K562 (cell line): ENCODE measurements at regions not wholly inside any gene's neighbourhood (a gene's known extent, or its start where the extent isn't known, plus 50 kb on each side); places are given as distances from the start of the nearest gene placed in this dataset.

Experiments used
- ATAC-seq: fragments of 200-7000 bp; cut with Tn5 transposase; 3 replicates; pipeline ENCODE4 v1.9.1; 2020; ENCODE audit warnings: moderate library complexity
- BruUV-seq: library from RNA; stranded (reverse); fragments of 400-500 nt; replicated peaks from 2 replicates; lab custom pipeline; 2021; lab: Mats Ljungman, UMichigan
- CTCF ChIA-PET: fragments of 300-600 bp; formaldehyde crosslinking; extraction: SDS; loops from one replicate; lab custom pipeline; 2021; ENCODE audit warnings: low intra/inter-chr PET ratio; lab: Yijun Ruan, JAX
- POLR2A ChIA-PET: fragments of 300-600, 350-650 bp; sonication (Branson Sonifier 250); formaldehyde crosslinking; extraction: SDS; loops from one replicate; lab custom pipeline; 2021; ENCODE audit warnings: antibody characterized with exemption, inconsistent platforms; lab: Yijun Ruan, JAX
- DNase-seq, 4 experiments: peaks; one replicate each; pipeline versions ENCODE4 v3.0.0 to v3.0.0-alpha.2; 2011 to 2018; ENCODE audit warnings: low spot score in 3 of 4, mixed read lengths in 3 of 4; ENCODE audit errors: extremely low read depth in 1 of 4
- FAIRE-seq: peaks from 2 replicates; lab custom pipeline; 2011; peaks lifted over from hg19 to GRCh38; lab: Jason Lieb, UNC
- H2AFZ ChIP-seq: 2 replicates; pipeline ENCODE4 v1.6.0; 2011; ENCODE audit warnings: low read depth, low read length, control low read depth, inconsistent platforms
- H3K27ac ChIP-seq: fragments of 200-600 bp; 3 replicates; pipeline ENCODE4 v1.8.0; 2011; ENCODE audit warnings: low read depth, mild to moderate bottlenecking, control low read depth, inconsistent platforms, low read length, moderate library complexity, mixed read lengths; ENCODE audit errors: extremely low read depth
- H3K27me3 ChIP-seq, 2 experiments: fragments of 300-600 bp in 1 of 2; 2 replicates in 1 of 2; 3 replicates in 1 of 2; pipeline versions ENCODE4 v1.6.0 to v1.8.0; 2011; ENCODE audit warnings: inconsistent platforms in 2 of 2, low read length in 2 of 2, mild to moderate bottlenecking in 1 of 2, mixed read lengths in 1 of 2, moderate library complexity in 1 of 2; ENCODE audit not compliant: control insufficient read depth in 2 of 2, insufficient read depth in 2 of 2
- H3K36me3 ChIP-seq: fragments of 300-600 bp; 3 replicates; pipeline ENCODE4 v1.8.0; 2011; ENCODE audit warnings: mild to moderate bottlenecking, low read length, inconsistent platforms; ENCODE audit not compliant: control insufficient read depth, insufficient read depth
- H3K4me1 ChIP-seq, 2 experiments: fragments of 200-600 bp in 1 of 2; replicated peaks in 1 of 2; 2 replicates in 1 of 2; 3 replicates in 1 of 2; pipeline versions ENCODE4 v1.5.1 to v1.8.0; 2011; ENCODE audit warnings: inconsistent platforms in 2 of 2, low read length in 2 of 2, mild to moderate bottlenecking in 1 of 2, mixed read lengths in 1 of 2, moderate library complexity in 1 of 2; ENCODE audit not compliant: control insufficient read depth in 2 of 2, insufficient read depth in 2 of 2
- H3K4me2 ChIP-seq: 2 replicates; pipeline ENCODE4 v1.6.1; 2011; ENCODE audit warnings: low read length, control low read depth, inconsistent platforms, mixed read lengths; ENCODE audit not compliant: insufficient read depth
- H3K4me3 ChIP-seq: fragments of 200-600 bp; sonication (generic), shearing (Covaris generic); 2 replicates; pipeline ENCODE4 v1.5.1; 2016; ENCODE audit warnings: control low read depth, inconsistent platforms
- H3K79me2 ChIP-seq: fragments of 200-600 bp; 3 replicates; pipeline ENCODE4 v1.8.0; 2011; ENCODE audit warnings: low read length, inconsistent platforms; ENCODE audit not compliant: control insufficient read depth, insufficient read depth
- H3K9ac ChIP-seq, 2 experiments: 2 replicates each; pipeline versions ENCODE4 v1.6.0 to v1.6.1; 2011; ENCODE audit warnings: low read depth in 2 of 2, low read length in 2 of 2, control low read depth in 1 of 2, inconsistent platforms in 1 of 2, mild to moderate bottlenecking in 1 of 2, mixed read lengths in 1 of 2; ENCODE audit not compliant: insufficient read depth in 1 of 2
- H3K9me1 ChIP-seq: one replicate; pipeline ENCODE4 v1.6.0; 2011; ENCODE audit warnings: inconsistent platforms, mild to moderate bottlenecking, low read length, moderate library complexity; ENCODE audit not compliant: control insufficient read depth, insufficient read depth
- H3K9me3 ChIP-seq: replicated peaks from 2 replicates; pipeline ENCODE4 v1.5.1; 2011; ENCODE audit warnings: low read depth, low read length, inconsistent platforms; ENCODE audit not compliant: control insufficient read depth, insufficient read depth
- H4K20me1 ChIP-seq: replicated peaks from 2 replicates; pipeline ENCODE4 v1.6.1; 2011; ENCODE audit warnings: low read length, inconsistent platforms, mixed read lengths; ENCODE audit not compliant: control insufficient read depth, insufficient read depth
- ATF6 ChIP-seq: sonication (generic); formaldehyde crosslinking; IDR thresholded peaks from 2 replicates; pipeline ENCODE4 v1.4.0; 2020; ENCODE audit warnings: mild to moderate bottlenecking, missing genetic modification reagents
- BCL6 ChIP-seq: fragments of 250-450 bp; sonication (Bioruptor Pico); IDR thresholded peaks from 2 replicates; pipeline ENCODE4 v1.4.0; 2020
- CHD4 ChIP-seq: fragments of 200-600 bp; sonication (generic); IDR thresholded peaks from 3 replicates; pipeline ENCODE4 v1.6.1; 2012; ENCODE audit warnings: low read depth, mild to moderate bottlenecking, mixed read lengths, low read length, inconsistent platforms; ENCODE audit not compliant: insufficient read depth, insufficient replicate concordance, poor library complexity, severe bottlenecking
- CSDE1 ChIP-seq, 2 experiments: fragments of 450-650 bp; IDR thresholded peaks; 2 replicates each; pipeline ENCODE4 v1.6.1; 2016; ENCODE audit warnings: mild to moderate bottlenecking in 1 of 2
- GTF2B ChIP-seq: IDR thresholded peaks from 2 replicates; pipeline ENCODE4 v1.6.1; 2011; ENCODE audit not compliant: insufficient read length; ENCODE audit errors: extremely low read depth
- ILF3 ChIP-seq: fragments of 450-650 bp; IDR thresholded peaks from 2 replicates; pipeline ENCODE4 v1.6.1; 2018; ENCODE audit warnings: antibody characterized with exemption, mild to moderate bottlenecking, moderate library complexity, borderline replicate concordance
- JUNB ChIP-seq: fragments of 450-650 bp; formaldehyde crosslinking; conservative IDR thresholded peaks from 2 replicates; pipeline ENCODE4 v1.4.0; 2020; ENCODE audit warnings: mild to moderate bottlenecking
- KLF1 ChIP-seq: fragments of 450-650 bp; IDR thresholded peaks from 2 replicates; pipeline ENCODE4 v1.6.1; 2016; ENCODE audit warnings: missing genetic modification characterization, missing compliant biosample characterization
- KLF6 ChIP-seq: fragments of 250-450 bp; sonication (Bioruptor Pico); IDR thresholded peaks from 2 replicates; pipeline ENCODE4 v1.4.0; 2020; ENCODE audit warnings: mild to moderate bottlenecking, moderate library complexity, borderline replicate concordance
- MLX ChIP-seq, 2 experiments: fragments of 450-650 bp in 1 of 2; sonication (generic) in 1 of 2; formaldehyde crosslinking; conservative IDR thresholded peaks; 2 replicates each; pipeline versions ENCODE4 v1.4.0 to v1.8.1; 2020 to 2022; ENCODE audit warnings: mild to moderate bottlenecking in 1 of 2, missing genetic modification reagents in 1 of 2
- PCBP1 ChIP-seq: fragments of 200-400 bp; formaldehyde crosslinking; IDR thresholded peaks from 2 replicates; pipeline ENCODE4 v1.6.1; 2018; ENCODE audit warnings: mild to moderate bottlenecking, low read depth, low read length; ENCODE audit not compliant: poor library complexity, severe bottlenecking
- STAT6 ChIP-seq: sonication (generic); formaldehyde crosslinking; IDR thresholded peaks from 2 replicates; pipeline ENCODE4 v1.8.1; 2023; ENCODE audit warnings: mild to moderate bottlenecking, missing genetic modification reagents
- TCF7 ChIP-seq: sonication (generic); IDR thresholded peaks from 2 replicates; pipeline ENCODE4 v1.6.1; 2016; ENCODE audit warnings: antibody characterized with exemption, borderline replicate concordance
- TRIM28 ChIP-seq: fragments of 450-650 bp; IDR thresholded peaks from 2 replicates; pipeline ENCODE4 v1.6.1; 2017
- ZKSCAN8 ChIP-seq: fragments of 200-800 bp; sonication (Bioruptor generic); IDR thresholded peaks from 2 replicates; pipeline ENCODE4 v1.6.1; 2016; ENCODE audit warnings: missing genetic modification characterization, missing compliant biosample characterization
- ZNF644 ChIP-seq: fragments of 200-800 bp; sonication (Bioruptor generic); IDR thresholded peaks from 2 replicates; pipeline ENCODE4 v1.6.1; 2016; ENCODE audit warnings: low read depth, missing genetic modification characterization, missing compliant biosample characterization
- ZNF717 ChIP-seq: fragments of 250-450 bp; sonication (Bioruptor Pico); IDR thresholded peaks from 2 replicates; pipeline ENCODE4 v1.5.0; 2021
- WGBS: fragments of 100-300 bp; shearing (Covaris generic); methylation state at CpG from one replicate; pipeline ENCODE4 v1.1.6; 2016; ENCODE audit warnings: low coverage, mixed read lengths; ENCODE audit not compliant: insufficient coverage; ENCODE audit errors: missing lambda C conversion rate; 5-methylcytosine and 5-hydroxymethylcytosine counted together
- in situ Hi-C: fragments of 300-500 bp; cut with MboI; formaldehyde crosslinking; loops from 4 replicates; pipeline ENCODE4 v1.15.0; 2018; ENCODE audit warnings: inconsistent platforms, mixed read lengths
- intact Hi-C: fragments of 100-400 bp; cut with micrococcal nuclease; formaldehyde crosslinking; loops from 2 replicates; pipeline ENCODE4 v1.14.2; 2022

GRCh38 chr4:27387711-27388110 is 527.1 kb downstream of the STIM2 start:
- Histone ChIP-seq H3K9ac (no peak overlapping the region), H3K9me1 (no peaks in the 10 kb centered on the region), H2AFZ (no peak overlapping the region), H3K36me3 (no peaks in the 10 kb centered on the region), H3K9me3 (no peaks in the 10 kb centered on the region), H3K79me2 (no peaks in the 10 kb centered on the region), H3K4me3 (no peak overlapping the region), H3K27me3 (no peaks in the 10 kb centered on the region), H3K27ac (no peak overlapping the region), H4K20me1 (no peaks in the 10 kb centered on the region), H3K4me2 (no peak overlapping the region), H3K4me1 (no peaks in the 10 kb centered on the region)
- DNase-seq = no peak
- FAIRE-seq = no peak
- CTCF ChIA-PET = no interaction called here
- in situ Hi-C loops = no loop called here
- WGBS = 0% methylated on average over 1 of the region's 1 CpG
- no peak for ATAC-seq
- no TSS peak for BruUV-seq
- intact Hi-C loops = no loop called here
- POLR2A ChIA-PET = no interaction called here
- TF ChIP-seq STAT6 = no peak
- TF ChIP-seq CHD4 = no peak
- TF ChIP-seq JUNB (CRISPR knock-in tag) = no peak
- TF ChIP-seq TRIM28 = no peak
- no peak for TF ChIP-seq KLF6
- no peak for TF ChIP-seq ATF6 (CRISPR knock-in tag)
- no peak for TF ChIP-seq ZKSCAN8
- no peak for TF ChIP-seq ZNF644 (tag)
- TF ChIP-seq MLX (CRISPR knock-in tag; conservative IDR thresholded peaks at IDR 0.05) = no peak
- no peak for TF ChIP-seq ZNF717
- TF ChIP-seq PCBP1 = no peak
- no peak for TF ChIP-seq ILF3
- TF ChIP-seq KLF1 = no peak
- no peak for TF ChIP-seq BCL6 (CRISPR knock-in tag)
- TF ChIP-seq GTF2B = no peak
- no peak for TF ChIP-seq CSDE1 (IDR thresholded peaks at IDR 0.05)
- TF ChIP-seq TCF7 = no peak
